PC-3 (cell line): ENCODE measurements at regions not wholly inside any gene's neighbourhood (a gene's known extent, or its start where the extent isn't known, plus 50 kb on each side); places are given as distances from the start of the nearest gene placed in this dataset.

Source experiments
- ATAC-seq: fragments of 200-7000 bp; cut with Tn5 transposase; 2 replicates; pipeline ENCODE4 v1.9.1; 2020; ENCODE audit warnings: mild to moderate bottlenecking, moderate library complexity
- BruUV-seq: library from RNA; stranded (reverse); fragments of 400-500 nt; replicated peaks from 2 replicates; lab custom pipeline; 2021; lab: Mats Ljungman, UMichigan
- CTCF ChIA-PET: fragments of 300-600 bp; sonication (Branson Sonifier 250); formaldehyde crosslinking; loops from one replicate; lab custom pipeline; 2022; ENCODE audit warnings: antibody characterized with exemption; lab: Charles Lee
- POLR2A ChIA-PET: fragments of 300-600 bp; sonication (Branson Sonifier 250); formaldehyde crosslinking; loops from one replicate; lab custom pipeline; 2022; ENCODE audit warnings: antibody characterized with exemption; ENCODE audit not compliant: unreplicated experiment; lab: Charles Lee
- DNase-seq: peaks from one replicate; pipeline ENCODE4 v3.0.0-alpha.2; 2015
- H2AFZ ChIP-seq: fragments of 300-600 bp; sonication (generic); 2 replicates; pipeline ENCODE4 v1.6.0; 2016; ENCODE audit warnings: antibody characterized with exemption, low read length
- H3F3A ChIP-seq: fragments of 300-600 bp; sonication (generic); one replicate; pipeline ENCODE4 v1.6.0; 2017; ENCODE audit warnings: antibody characterized with exemption, low read length, control low read depth, mild to moderate bottlenecking; ENCODE audit not compliant: unreplicated experiment
- H3K27ac ChIP-seq: fragments of 300-600 bp; sonication (generic); 2 replicates; pipeline ENCODE4 v1.5.1; 2016; ENCODE audit warnings: mild to moderate bottlenecking, low read length
- H3K27me3 ChIP-seq: fragments of 300-600 bp; sonication (generic); 2 replicates; pipeline ENCODE4 v1.6.1; 2016; ENCODE audit warnings: low read length, mixed read lengths
- H3K36me3 ChIP-seq: fragments of 300-600 bp; sonication (generic); 2 replicates; pipeline ENCODE4 v1.6.1; 2016; ENCODE audit warnings: low read depth, mixed run types, low read length, mixed read lengths
- H3K4me1 ChIP-seq: fragments of 300-600 bp; sonication (generic); 2 replicates; pipeline ENCODE4 v1.5.1; 2016; ENCODE audit warnings: low read length; ENCODE audit not compliant: insufficient read depth
- H3K4me2 ChIP-seq: fragments of 300-600 bp; sonication (generic); 2 replicates; pipeline ENCODE4 v1.6.0; 2016; ENCODE audit warnings: low read length
- H3K4me3 ChIP-seq: fragments of 300-600 bp; sonication (generic); 2 replicates; pipeline ENCODE4 v1.5.1; 2016; ENCODE audit warnings: mild to moderate bottlenecking, low read length, mixed read lengths
- H3K79me2 ChIP-seq: fragments of 300-600 bp; sonication (generic); 2 replicates; pipeline ENCODE4 v1.6.1; 2017; ENCODE audit warnings: low read length, mixed read lengths
- H3K9ac ChIP-seq: fragments of 300-600 bp; sonication (generic); 2 replicates; pipeline ENCODE4 v1.6.0; 2016; ENCODE audit warnings: mild to moderate bottlenecking, low read length
- H3K9me2 ChIP-seq: fragments of 300-600 bp; sonication (generic); replicated peaks from 2 replicates; pipeline ENCODE4 v1.6.1; 2016; ENCODE audit warnings: mixed run types, low read length, mixed read lengths
- H3K9me3 ChIP-seq: fragments of 300-600 bp; sonication (generic); 2 replicates; pipeline ENCODE4 v1.6.1; 2016; ENCODE audit warnings: low read length, mixed read lengths
- H4K20me1 ChIP-seq: fragments of 300-600 bp; sonication (generic); 2 replicates; pipeline ENCODE4 v1.6.1; 2016; ENCODE audit warnings: low read length, mixed read lengths
- CTCF ChIP-seq: fragments of 300-600 bp; sonication (generic); conservative IDR thresholded peaks from 2 replicates; pipeline ENCODE4 v1.5.1; 2017; ENCODE audit warnings: antibody characterized with exemption, low read depth, mild to moderate bottlenecking, low read length
- EZH2 ChIP-seq: fragments of 300-600 bp; sonication (generic); IDR thresholded peaks from one replicate; pipeline ENCODE4 v1.6.1; 2017; ENCODE audit warnings: antibody characterized with exemption, mild to moderate bottlenecking, low read length; ENCODE audit not compliant: unreplicated experiment
- EZH2phosphoT487 ChIP-seq: fragments of 300-600 bp; sonication (generic); IDR thresholded peaks from 2 replicates; pipeline ENCODE4 v1.6.1; 2018; ENCODE audit warnings: mild to moderate bottlenecking, antibody characterized with exemption, low read length, borderline replicate concordance
- intact Hi-C: fragments of 100-400 bp; cut with micrococcal nuclease; formaldehyde crosslinking; loops from 2 replicates; pipeline ENCODE4 v1.9.0; 2023

- peak; percentile 75 for ATAC-seq
- Histone ChIP-seq H3K4me1 (peaks cover 61% of the 10 kb centered on the region), H3F3A (peaks cover 10% of the 10 kb centered on the region), H3K79me2 (no peaks in the 10 kb centered on the region), H2AFZ (peak overlapping the region; percentile 6; the same call in 1 of the 2 replicates), H3K9ac (no peak overlapping the region; the same call in 1 of the 2 replicates), H3K36me3 (no peaks in the 10 kb centered on the region), H3K4me2 (peak overlapping the region; percentile 38), H3K4me3 (no peak overlapping the region), H3K9me3 (no peaks in the 10 kb centered on the region), H4K20me1 (no peaks in the 10 kb centered on the region), H3K27me3 (no peaks in the 10 kb centered on the region), H3K27ac (peak overlapping the region; percentile 71), H3K9me2 (no peaks in the 10 kb centered on the region)
- no peak for TF ChIP-seq CTCF
- no peak for TF ChIP-seq EZH2phosphoT487
- TF ChIP-seq EZH2 = no peak
- ChIA-PET CTCF (interaction anchor here (1.0 kb wide), 1 partner anchor 138 kb away, joined by 3 read pairs; no protein-coding TSS in a partner anchor), POLR2A (interaction anchor here (0.6 kb wide), 1 partner anchor 54 kb away, joined by 3 read pairs; no protein-coding TSS in a partner anchor)
- intact Hi-C loops = no loop called here
- DNase-seq = peak; percentile 97
- no TSS peak for BruUV-seq
Observed at GRCh38 chr14:54114941-54115340, 158.3 kb upstream of the BMP4 start.

- H3K36me3 ChIP-seq = no peaks in the 10 kb centered on the region
- H3K9me3 ChIP-seq = no peaks in the 10 kb centered on the region
- no peaks in the 10 kb centered on the region for H3K27me3 ChIP-seq
- 0 out of 2 replicates have a peak overlapping the region, but pooled peaks have one; percentile 0 for H3K4me3 ChIP-seq
- CTCF ChIA-PET = interaction anchor here (0.6 to 1.0 kb wide), 2 partner anchors 11 to 810 kb away, joined by 3 to 4 read pairs; no protein-coding TSS in a partner anchor
- H3K4me1 ChIP-seq = peaks cover 49% of the 10 kb centered on the region
- peak overlapping the region; percentile 71 for H3K27ac ChIP-seq
- no peaks in the 10 kb centered on the region for H4K20me1 ChIP-seq
- POLR2A ChIA-PET = no interaction called here
- DNase-seq (peak; percentile 68), ATAC-seq (peak; percentile 35)
- TF ChIP-seq EZH2 (no peak), CTCF (no peak), EZH2phosphoT487 (no peak)
- intact Hi-C loops = no loop called here
- H2AFZ ChIP-seq = no peak overlapping the region
- H3K9ac ChIP-seq = peak overlapping the region; percentile 0; the same call in 1 of the 2 replicates
- H3K9me2 ChIP-seq = no peaks in the 10 kb centered on the region
- peak overlapping the region; percentile 38 for H3K4me2 ChIP-seq
- no peaks in the 10 kb centered on the region for H3K79me2 ChIP-seq
- BruUV-seq = no TSS peak
- peaks cover 10% of the 10 kb centered on the region for H3F3A ChIP-seq
Observed at GRCh38 chr14:54116198-54116885, 159.7 kb upstream of the BMP4 start.
